C4-2B (cell line): ENCODE measurements at regions not wholly inside any gene's neighbourhood (a gene's known extent, or its start where the extent isn't known, plus 50 kb on each side); places are given as distances from the start of the nearest gene placed in this dataset.

Experiments used
- H3K27ac ChIP-seq: fragments of 450-650 bp; 2 replicates; pipeline ENCODE4 v1.5.1; 2017
- ZFX ChIP-seq: fragments of 450-650 bp; IDR thresholded peaks from 2 replicates; pipeline ENCODE4 v1.6.1; 2017
- TF ChIP-seq, protein P1 (sequence below): fragments of 450-650 bp; conservative IDR thresholded peaks from 2 replicates; pipeline ENCODE4 v1.5.1; 2017; ENCODE audit warnings: mild to moderate bottlenecking

DNA sequence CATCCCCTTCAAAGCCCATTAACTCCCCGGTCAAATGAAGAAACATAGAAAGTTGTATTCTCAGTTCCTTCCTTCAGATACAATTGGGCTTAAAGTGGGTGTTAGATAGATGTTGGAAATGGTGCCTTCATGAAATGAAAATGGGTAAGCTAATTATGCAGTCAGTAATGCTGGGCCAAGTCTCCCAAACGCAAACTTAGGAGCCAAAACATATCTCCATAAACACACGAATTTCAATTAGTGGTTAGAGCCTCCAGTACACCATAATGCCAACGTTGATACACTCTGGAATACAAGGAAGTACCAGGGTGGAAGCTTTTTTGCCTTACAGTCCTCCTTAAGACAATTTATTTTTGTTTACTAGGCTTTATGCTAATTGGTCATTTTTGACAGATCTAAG is 1059.0 kb downstream of the TUSC7 start:
- no peak overlapping the region for H3K27ac ChIP-seq
- TF ChIP-seq, protein P1, sequence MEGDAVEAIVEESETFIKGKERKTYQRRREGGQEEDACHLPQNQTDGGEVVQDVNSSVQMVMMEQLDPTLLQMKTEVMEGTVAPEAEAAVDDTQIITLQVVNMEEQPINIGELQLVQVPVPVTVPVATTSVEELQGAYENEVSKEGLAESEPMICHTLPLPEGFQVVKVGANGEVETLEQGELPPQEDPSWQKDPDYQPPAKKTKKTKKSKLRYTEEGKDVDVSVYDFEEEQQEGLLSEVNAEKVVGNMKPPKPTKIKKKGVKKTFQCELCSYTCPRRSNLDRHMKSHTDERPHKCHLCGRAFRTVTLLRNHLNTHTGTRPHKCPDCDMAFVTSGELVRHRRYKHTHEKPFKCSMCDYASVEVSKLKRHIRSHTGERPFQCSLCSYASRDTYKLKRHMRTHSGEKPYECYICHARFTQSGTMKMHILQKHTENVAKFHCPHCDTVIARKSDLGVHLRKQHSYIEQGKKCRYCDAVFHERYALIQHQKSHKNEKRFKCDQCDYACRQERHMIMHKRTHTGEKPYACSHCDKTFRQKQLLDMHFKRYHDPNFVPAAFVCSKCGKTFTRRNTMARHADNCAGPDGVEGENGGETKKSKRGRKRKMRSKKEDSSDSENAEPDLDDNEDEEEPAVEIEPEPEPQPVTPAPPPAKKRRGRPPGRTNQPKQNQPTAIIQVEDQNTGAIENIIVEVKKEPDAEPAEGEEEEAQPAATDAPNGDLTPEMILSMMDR, result no peak
- no peak for TF ChIP-seq ZFX

DNA sequence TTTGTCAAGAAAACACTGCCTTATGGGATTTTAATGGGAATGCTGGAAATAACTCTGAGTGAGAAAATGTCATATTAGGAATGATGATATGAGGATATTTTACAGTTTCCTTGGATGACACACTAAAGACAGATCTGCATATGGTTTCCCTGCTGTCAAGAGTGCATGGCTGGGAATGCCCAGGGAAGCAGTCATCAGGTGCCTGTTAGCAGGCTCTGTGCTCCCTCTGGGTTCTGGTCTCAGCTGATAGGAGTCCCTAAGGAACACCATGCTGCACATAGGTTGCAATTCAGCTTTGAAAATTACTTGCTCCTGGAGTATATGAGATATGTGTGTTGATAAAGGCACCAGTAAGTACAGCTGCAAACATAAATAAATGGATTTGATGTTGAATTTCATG is 1064.6 kb downstream of the TUSC7 start:
- H3K27ac ChIP-seq, result no peak overlapping the region
- TF ChIP-seq, protein P1, result no peak
- no peak for TF ChIP-seq ZFX

GRCh38 chr3:117786349-117786748 is 1076.8 kb downstream of the TUSC7 start:
- TF ChIP-seq ZFX, result no peak
- TF ChIP-seq, protein P1, result no peak
- H3K27ac ChIP-seq, result no peak overlapping the region

- H3K27ac ChIP-seq, result no peak overlapping the region
Measured at GRCh38 chr3:117788061-117788460, 1078.5 kb downstream of the TUSC7 start.

DNA sequence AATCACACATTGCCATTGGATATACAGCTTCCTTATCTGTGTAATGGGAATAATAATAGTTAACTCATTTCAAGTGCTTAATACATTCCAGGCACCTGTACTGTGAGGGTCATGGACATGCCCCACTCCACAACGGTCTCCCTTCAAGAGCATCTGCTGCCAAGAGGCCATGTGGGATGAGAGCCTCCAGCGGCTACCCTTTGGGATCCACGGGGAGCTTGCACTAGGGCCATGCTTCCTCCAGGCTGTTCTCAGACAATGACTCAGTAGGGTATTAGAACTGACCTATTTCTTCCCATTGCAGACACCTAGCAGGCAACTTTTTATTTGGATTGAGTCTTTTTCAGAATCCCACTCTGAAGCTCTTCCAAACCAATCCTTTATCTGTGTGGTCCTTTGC is 1078.9 kb downstream of the TUSC7 start:
- TF ChIP-seq, protein P1, result no peak
- TF ChIP-seq ZFX, result no peak
- H3K27ac ChIP-seq, result no peak overlapping the region

More at GRCh38 chr3:117788061-117788460, 1078.5 kb downstream of the TUSC7 start:
- TF ChIP-seq, protein P1, result no peak
- TF ChIP-seq ZFX, result no peak

DNA sequence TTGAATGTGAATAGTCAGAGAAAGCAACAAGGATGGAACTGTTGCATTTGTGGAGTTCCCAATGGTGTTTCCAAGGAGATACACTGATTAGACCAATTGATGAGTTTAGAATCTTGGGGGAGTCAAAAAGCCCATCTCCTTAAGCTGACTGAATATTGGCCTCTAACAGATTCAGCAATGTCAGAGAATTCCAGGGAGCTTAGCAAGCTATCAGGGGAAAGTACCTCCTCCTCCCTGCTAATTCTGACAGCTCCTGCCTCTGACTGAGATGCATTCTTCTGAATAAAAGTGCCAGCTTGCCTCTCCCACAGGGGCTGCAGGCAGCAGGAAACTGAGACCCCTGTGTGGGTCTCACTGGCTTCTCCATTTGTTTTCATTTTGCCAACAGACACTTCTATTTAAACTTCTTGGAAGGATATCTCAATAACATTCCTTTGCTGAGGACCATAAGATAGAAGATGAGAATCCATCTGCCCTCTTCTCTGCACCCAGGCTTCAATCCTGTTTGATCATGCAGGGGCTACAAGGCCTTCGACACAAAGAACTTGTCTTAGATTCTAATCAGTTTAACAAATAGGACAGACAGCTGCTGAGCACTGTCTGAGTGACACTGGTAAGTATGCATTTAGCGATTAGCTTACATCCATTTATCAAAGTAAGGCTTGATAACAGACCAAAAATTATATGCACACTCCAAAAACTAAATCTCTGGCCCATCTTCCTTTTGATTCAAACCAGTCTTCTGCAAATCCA is 1080.8 kb downstream of the TUSC7 start:
- TF ChIP-seq ZFX, result no peak
- no peak overlapping the region for H3K27ac ChIP-seq

DNA sequence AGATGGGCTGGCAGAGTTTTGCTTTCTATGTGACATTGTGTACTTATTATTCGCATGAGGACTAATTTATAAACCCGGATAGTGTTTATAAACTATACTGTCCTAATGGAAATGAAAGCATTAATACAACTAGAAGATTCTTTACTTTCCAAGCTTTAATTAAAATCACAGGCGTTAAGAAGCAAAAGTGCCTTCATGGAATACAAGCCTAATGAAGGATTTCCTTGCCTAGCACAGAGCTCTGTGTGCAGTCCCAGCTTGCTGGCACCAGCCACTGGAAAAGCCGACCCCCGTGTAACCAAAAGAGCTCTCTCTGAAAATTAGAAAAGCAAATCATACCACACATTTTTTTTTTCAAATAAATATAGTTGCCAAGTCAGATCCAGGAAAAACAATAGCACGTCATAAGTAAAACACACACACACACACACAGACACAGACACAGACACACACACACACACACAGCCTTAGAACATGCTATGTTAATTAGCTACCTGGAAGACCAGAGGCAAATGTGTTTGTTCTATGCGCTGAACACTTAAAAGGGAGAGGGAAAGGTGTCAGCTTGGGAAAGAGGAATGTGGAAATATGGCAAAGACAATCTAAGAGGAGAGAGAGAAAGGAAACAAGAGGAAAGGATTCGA is 1084.2 kb downstream of the TUSC7 start:
- H3K27ac ChIP-seq, result no peak overlapping the region
- TF ChIP-seq ZFX, result no peak
- TF ChIP-seq, protein P1, result no peak
